Hepatocyte (in vitro differentiated cells): ENCODE measurements at regions not wholly inside any gene's neighbourhood (a gene's known extent, or its start where the extent isn't known, plus 50 kb on each side); places are given as distances from the start of the nearest gene placed in this dataset.

Experiments
- EZH2 ChIP-seq: fragments of 200-600 bp; sonication (generic); IDR thresholded peaks from 2 replicates; pipeline ENCODE4 v1.6.1; 2016; ENCODE audit warnings: antibody characterized with exemption, mild to moderate bottlenecking, borderline replicate concordance
- EZH2phosphoT487 ChIP-seq: fragments of 200-600 bp; sonication (generic); IDR thresholded peaks from one replicate; pipeline ENCODE4 v1.6.1; 2018; ENCODE audit warnings: antibody characterized with exemption, mild to moderate bottlenecking, low read depth, moderate library complexity; ENCODE audit not compliant: unreplicated experiment, severe bottlenecking
- TF ChIP-seq, protein P1 (sequence below): fragments of 200-600 bp; sonication (generic); IDR thresholded peaks from 2 replicates; pipeline ENCODE4 v1.5.1; 2016; ENCODE audit warnings: antibody characterized with exemption, mild to moderate bottlenecking; ENCODE audit not compliant: poor library complexity

DNA sequence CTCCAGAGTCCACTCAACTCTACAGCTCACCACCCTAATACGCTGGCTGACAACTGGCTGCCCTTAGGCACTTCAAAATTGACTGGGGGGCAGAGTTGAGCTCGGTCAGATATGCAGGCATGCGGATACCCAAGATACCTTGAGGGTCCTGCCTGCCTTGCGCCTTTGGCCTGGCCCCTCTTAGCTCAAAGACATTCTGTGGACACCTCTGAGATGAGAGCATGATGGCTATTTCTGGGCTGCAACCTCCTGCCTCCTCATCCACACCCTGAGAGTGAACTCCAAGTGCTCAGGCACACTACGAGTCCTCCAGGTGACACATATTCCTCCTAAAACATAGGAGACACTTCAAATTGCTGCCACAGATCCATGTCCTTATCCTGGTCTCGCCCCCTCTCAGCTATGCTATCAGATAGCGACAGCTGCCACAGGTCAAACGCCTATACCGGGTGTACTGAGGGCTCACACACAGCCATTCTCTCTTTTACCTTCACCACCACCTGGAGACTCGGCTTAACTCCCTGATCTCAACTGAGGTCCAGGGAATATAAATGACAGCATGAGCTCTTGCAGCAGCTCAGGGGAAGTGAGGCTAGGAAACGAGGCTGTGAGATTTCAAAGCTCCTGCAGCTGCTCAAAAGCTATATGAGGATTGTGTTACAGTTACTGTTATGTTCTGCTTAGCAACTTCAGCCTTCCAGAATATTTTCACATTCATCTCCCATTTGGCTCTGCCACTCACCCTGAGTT lies 60.5 kb upstream of the TEX51 start:
- TF ChIP-seq, protein P1, sequence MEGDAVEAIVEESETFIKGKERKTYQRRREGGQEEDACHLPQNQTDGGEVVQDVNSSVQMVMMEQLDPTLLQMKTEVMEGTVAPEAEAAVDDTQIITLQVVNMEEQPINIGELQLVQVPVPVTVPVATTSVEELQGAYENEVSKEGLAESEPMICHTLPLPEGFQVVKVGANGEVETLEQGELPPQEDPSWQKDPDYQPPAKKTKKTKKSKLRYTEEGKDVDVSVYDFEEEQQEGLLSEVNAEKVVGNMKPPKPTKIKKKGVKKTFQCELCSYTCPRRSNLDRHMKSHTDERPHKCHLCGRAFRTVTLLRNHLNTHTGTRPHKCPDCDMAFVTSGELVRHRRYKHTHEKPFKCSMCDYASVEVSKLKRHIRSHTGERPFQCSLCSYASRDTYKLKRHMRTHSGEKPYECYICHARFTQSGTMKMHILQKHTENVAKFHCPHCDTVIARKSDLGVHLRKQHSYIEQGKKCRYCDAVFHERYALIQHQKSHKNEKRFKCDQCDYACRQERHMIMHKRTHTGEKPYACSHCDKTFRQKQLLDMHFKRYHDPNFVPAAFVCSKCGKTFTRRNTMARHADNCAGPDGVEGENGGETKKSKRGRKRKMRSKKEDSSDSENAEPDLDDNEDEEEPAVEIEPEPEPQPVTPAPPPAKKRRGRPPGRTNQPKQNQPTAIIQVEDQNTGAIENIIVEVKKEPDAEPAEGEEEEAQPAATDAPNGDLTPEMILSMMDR, result no peak
- TF ChIP-seq EZH2 (no peak), EZH2phosphoT487 (no peak)
